Adrenal gland (tissue), 5 donors: ENCODE measurements at regions not wholly inside any gene's neighbourhood (a gene's known extent, or its start where the extent isn't known, plus 50 kb on each side); places are given as distances from the start of the nearest gene placed in this dataset.

Experiments used
- POLR2A ChIP-seq, 2 donors: fragments of 450-650 bp; IDR thresholded peaks; one replicate each; pipeline ENCODE4 v1.6.1; 2017; ENCODE audit warnings: antibody characterized with exemption in 2 of 2, mild to moderate bottlenecking in 2 of 2, moderate library complexity in 1 of 2
- TF ChIP-seq, protein P1 (sequence below), 6 experiments: fragments of 450-650 bp in 4 of 6; fragments of 200-600 bp in 2 of 6; sonication (generic) in 1 of 6; IDR thresholded peaks; 1 replicate in 5 of 6; 2 replicates in 1 of 6; pipeline versions ENCODE4 v1.5.1 to v1.8.0; 2016 to 2021; ENCODE audit warnings: antibody characterized with exemption in 6 of 6, mild to moderate bottlenecking in 2 of 6, moderate library complexity in 1 of 6
- donor health status: DM: no; HTN: no; CAD: no.

DNA sequence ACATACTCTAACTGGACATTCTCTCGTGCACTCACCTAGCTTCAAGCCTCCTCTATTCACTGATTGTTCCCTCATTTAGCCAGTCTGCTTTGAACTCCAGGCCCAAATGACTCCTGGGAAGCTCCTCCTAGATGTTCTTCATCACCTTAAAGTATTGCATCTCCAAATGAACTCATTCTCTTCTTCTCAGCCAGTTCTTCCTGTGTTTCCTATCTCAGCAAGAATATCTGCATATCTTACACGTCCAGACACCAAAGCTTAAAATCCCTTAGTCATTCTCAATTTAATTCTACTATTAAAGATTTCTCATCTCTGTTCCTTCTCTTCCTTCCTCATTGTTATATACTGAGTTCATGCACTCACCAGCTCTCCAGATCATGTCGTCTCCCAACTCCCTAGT, 118.6 kb upstream of the DAB2 start:
- TF ChIP-seq, protein P1, sequence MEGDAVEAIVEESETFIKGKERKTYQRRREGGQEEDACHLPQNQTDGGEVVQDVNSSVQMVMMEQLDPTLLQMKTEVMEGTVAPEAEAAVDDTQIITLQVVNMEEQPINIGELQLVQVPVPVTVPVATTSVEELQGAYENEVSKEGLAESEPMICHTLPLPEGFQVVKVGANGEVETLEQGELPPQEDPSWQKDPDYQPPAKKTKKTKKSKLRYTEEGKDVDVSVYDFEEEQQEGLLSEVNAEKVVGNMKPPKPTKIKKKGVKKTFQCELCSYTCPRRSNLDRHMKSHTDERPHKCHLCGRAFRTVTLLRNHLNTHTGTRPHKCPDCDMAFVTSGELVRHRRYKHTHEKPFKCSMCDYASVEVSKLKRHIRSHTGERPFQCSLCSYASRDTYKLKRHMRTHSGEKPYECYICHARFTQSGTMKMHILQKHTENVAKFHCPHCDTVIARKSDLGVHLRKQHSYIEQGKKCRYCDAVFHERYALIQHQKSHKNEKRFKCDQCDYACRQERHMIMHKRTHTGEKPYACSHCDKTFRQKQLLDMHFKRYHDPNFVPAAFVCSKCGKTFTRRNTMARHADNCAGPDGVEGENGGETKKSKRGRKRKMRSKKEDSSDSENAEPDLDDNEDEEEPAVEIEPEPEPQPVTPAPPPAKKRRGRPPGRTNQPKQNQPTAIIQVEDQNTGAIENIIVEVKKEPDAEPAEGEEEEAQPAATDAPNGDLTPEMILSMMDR (IDR thresholded peaks at IDR 0.05): no peak
- TF ChIP-seq POLR2A (IDR thresholded peaks at IDR 0.05): no peak
